Neuronal stem cell (in vitro differentiated cells): ENCODE measurements at regions not wholly inside any gene's neighbourhood (a gene's known extent, or its start where the extent isn't known, plus 50 kb on each side); places are given as distances from the start of the nearest gene placed in this dataset.
A peak's percentile ranks its signal among the peaks of the same experiment; 100 is the strongest.

Experiments used
- DNase-seq: peaks from one replicate; pipeline ENCODE4 v3.0.0-alpha.2; 2013; ENCODE audit warnings: low spot score
- H2AFZ ChIP-seq: one replicate; pipeline ENCODE4 v1.6.1; 2013; ENCODE audit warnings: mild to moderate bottlenecking, low read length, inconsistent platforms
- H2AK5ac ChIP-seq: 2 replicates; pipeline ENCODE4 v1.6.1; 2013; ENCODE audit warnings: low read depth, mild to moderate bottlenecking, inconsistent platforms, low read length, moderate library complexity, mixed read lengths
- H2BK120ac ChIP-seq: 2 replicates; pipeline ENCODE4 v1.6.1; 2013; ENCODE audit warnings: low read depth, mild to moderate bottlenecking, inconsistent platforms, low read length, moderate library complexity, mixed read lengths
- H2BK12ac ChIP-seq: one replicate; pipeline ENCODE4 v1.6.1; 2013; ENCODE audit warnings: low read length, inconsistent platforms
- H2BK15ac ChIP-seq: 2 replicates; pipeline ENCODE4 v1.6.1; 2013; ENCODE audit warnings: mild to moderate bottlenecking, low read length, inconsistent platforms, mixed read lengths
- H2BK5ac ChIP-seq: one replicate; pipeline ENCODE4 v1.6.1; 2013; ENCODE audit warnings: inconsistent platforms, mild to moderate bottlenecking, low read length, moderate library complexity
- H3K14ac ChIP-seq: one replicate; pipeline ENCODE4 v1.6.1; 2013; ENCODE audit warnings: low read length, inconsistent platforms
- H3K18ac ChIP-seq: 2 replicates; pipeline ENCODE4 v1.6.1; 2013; ENCODE audit warnings: low read length, inconsistent platforms
- H3K23ac ChIP-seq: 2 replicates; pipeline ENCODE4 v1.6.1; 2013; ENCODE audit warnings: low read depth, mild to moderate bottlenecking, mixed read lengths, low read length, inconsistent platforms; ENCODE audit not compliant: poor library complexity
- H3K27ac ChIP-seq: replicated peaks from 3 replicates; pipeline ENCODE4 v1.5.1; 2013; ENCODE audit warnings: low read length, inconsistent platforms
- H3K27me3 ChIP-seq, 3 experiments: 2 replicates each; pipeline ENCODE4 v1.6.1; 2013; ENCODE audit warnings: low read length in 3 of 3, mild to moderate bottlenecking in 2 of 3, inconsistent platforms in 1 of 3, low read depth in 1 of 3, mixed read lengths in 1 of 3, moderate library complexity in 1 of 3; ENCODE audit not compliant: control insufficient read depth in 3 of 3, insufficient read depth in 3 of 3
- H3K36me3 ChIP-seq, 2 donors: replicated peaks in 1 of 2; 2 replicates each; pipeline ENCODE4 v1.6.1; 2013; ENCODE audit warnings: low read length in 2 of 2; ENCODE audit not compliant: control insufficient read depth in 2 of 2, insufficient read depth in 2 of 2
- H3K4ac ChIP-seq: 2 replicates; pipeline ENCODE4 v1.6.1; 2013; ENCODE audit warnings: inconsistent platforms, mild to moderate bottlenecking, low read length, moderate library complexity
- H3K4me1 ChIP-seq, 2 donors: 1 replicate in 1 of 2; 2 replicates in 1 of 2; pipeline ENCODE4 v1.6.1; 2013; ENCODE audit warnings: low read length in 2 of 2, low read depth in 1 of 2; ENCODE audit not compliant: control insufficient read depth in 2 of 2, insufficient read depth in 1 of 2
- H3K4me2 ChIP-seq: one replicate; pipeline ENCODE4 v1.6.1; 2013; ENCODE audit warnings: mild to moderate bottlenecking, low read length, inconsistent platforms; ENCODE audit not compliant: insufficient read depth, poor library complexity, severe bottlenecking
- H3K4me3 ChIP-seq, 2 donors: 2 replicates each; pipeline ENCODE4 v1.5.1; 2013; ENCODE audit warnings: low read length in 2 of 2, mild to moderate bottlenecking in 2 of 2, inconsistent platforms in 1 of 2, moderate library complexity in 1 of 2
- H3K79me1 ChIP-seq: one replicate; pipeline ENCODE4 v1.6.1; 2013; ENCODE audit warnings: low read depth, mild to moderate bottlenecking, inconsistent platforms, low read length, moderate library complexity
- H3K9ac ChIP-seq: one replicate; pipeline ENCODE4 v1.6.1; 2013; ENCODE audit warnings: mild to moderate bottlenecking, low read depth, low read length, inconsistent platforms; ENCODE audit not compliant: poor library complexity
- H3K9me3 ChIP-seq, 2 donors: replicated peaks in 1 of 2; 2 replicates each; pipeline versions ENCODE3 to v1.6.1; 2013; ENCODE audit warnings: low read length in 2 of 2, mild to moderate bottlenecking in 2 of 2, inconsistent platforms in 1 of 2, low read depth in 1 of 2, mixed read lengths in 1 of 2, moderate library complexity in 1 of 2; ENCODE audit not compliant: control insufficient read depth in 2 of 2, insufficient read depth in 1 of 2
- H4K8ac ChIP-seq: one replicate; pipeline ENCODE4 v1.6.1; 2013; ENCODE audit warnings: low read depth, mild to moderate bottlenecking, inconsistent platforms, low read length, moderate library complexity
- H4K91ac ChIP-seq: one replicate; pipeline ENCODE4 v1.6.1; 2013; ENCODE audit warnings: low read length, low read depth, mild to moderate bottlenecking, inconsistent platforms; ENCODE audit not compliant: poor library complexity
- WGBS, 2 donors: extraction: QIAGEN DNeasy Blood & Tissue Kit; methylation state at CpG; one replicate each; pipeline ENCODE4 v1.1.7; 2013; ENCODE audit warnings: missing lambda C conversion rate in 2 of 2, mixed read lengths in 1 of 2; ENCODE audit not compliant: insufficient read length in 2 of 2, insufficient replicate concordance in 1 of 2; ENCODE audit errors: extremely low coverage in 2 of 2; 5-methylcytosine and 5-hydroxymethylcytosine counted together

DNA sequence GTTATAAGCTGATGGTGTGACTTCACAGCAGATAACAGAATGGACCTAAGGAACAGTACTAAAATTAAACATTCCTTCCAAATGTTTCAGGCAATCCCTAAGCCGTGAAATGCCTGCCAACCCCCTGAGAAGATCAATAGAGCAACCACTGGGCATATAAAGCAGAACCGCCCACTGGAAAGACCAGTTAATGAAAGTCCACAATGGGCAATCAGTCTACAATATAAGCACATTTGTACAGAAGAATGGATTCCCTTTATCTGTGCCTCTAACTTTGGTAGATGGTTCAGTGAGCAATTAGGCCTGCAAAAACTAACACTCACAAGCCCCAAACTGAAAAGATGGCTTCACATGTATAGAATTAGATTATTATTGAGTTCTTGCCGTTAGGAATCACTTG is 286.6 kb downstream of the UBE3D start:
- Histone ChIP-seq H3K9ac (no peak overlapping the region), H2AK5ac (no peak overlapping the region), H4K8ac (no peak overlapping the region), H3K14ac (no peak overlapping the region), H3K4me3 (no peak overlapping the region), H3K18ac (no peak overlapping the region), H3K4me2 (no peak overlapping the region), H3K4me1 (peaks cover 4 to 5% of the 10 kb centered on the region in 2 donors), H2BK5ac (no peak overlapping the region), H2BK12ac (no peak overlapping the region), H3K36me3 (no peaks in the 10 kb centered on the region), H3K27me3 (no peaks in the 10 kb centered on the region), H3K9me3 (no peaks in the 10 kb centered on the region), H3K23ac (no peak overlapping the region), H3K79me1 (no peaks in the 10 kb centered on the region), H2BK15ac (no peak overlapping the region), H2AFZ (no peak overlapping the region), H2BK120ac (no peak overlapping the region), H4K91ac (no peak overlapping the region), H3K4ac (no peak overlapping the region), H3K27ac (peak overlapping the region; percentile 70)
- peak; percentile 54 for DNase-seq
- WGBS, 2 donors: no CpG with 5 or more reads among the region's 3 CpGs

GRCh38 chr6:82780334-82780733 is 285.3 kb downstream of the UBE3D start:
- H4K8ac ChIP-seq: no peak overlapping the region

DNA sequence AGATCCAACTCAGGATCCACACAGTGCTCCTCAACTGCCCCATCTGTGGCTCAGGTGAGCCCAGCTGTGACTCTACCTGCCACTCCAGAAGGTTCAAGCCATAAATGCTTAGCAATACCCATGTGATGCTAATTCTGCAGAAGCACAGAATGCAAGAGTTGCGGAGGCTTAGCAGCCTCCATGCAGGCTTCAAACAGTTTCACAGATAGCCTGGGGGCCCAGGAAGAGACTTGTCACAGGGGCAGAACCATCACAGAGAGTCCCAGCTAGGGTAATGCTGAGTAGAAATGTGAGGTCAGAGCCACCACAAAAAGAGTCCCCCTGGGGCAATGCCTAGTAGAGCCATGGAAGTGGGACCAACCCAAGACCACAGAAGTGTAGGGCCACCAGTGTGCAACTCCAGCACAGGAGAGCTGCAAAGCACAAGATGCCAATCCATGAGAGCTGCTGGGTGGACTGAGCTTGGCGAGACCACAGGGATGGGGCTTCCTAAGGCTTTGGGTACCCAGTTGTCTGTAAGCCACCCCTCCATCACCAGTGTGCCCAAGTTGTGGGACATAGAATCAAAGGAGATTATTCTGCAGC is 283.9 kb downstream of the UBE3D start:
- peak overlapping the region; percentile 80 for H2BK5ac ChIP-seq
- H4K8ac ChIP-seq: no peak overlapping the region
- H3K9me3 ChIP-seq: no peaks in the 10 kb centered on the region
- no peak overlapping the region for H3K23ac ChIP-seq
- no peak for DNase-seq
- no peak overlapping the region for H3K27ac ChIP-seq
- H3K9ac ChIP-seq: no peak overlapping the region
- H3K79me1 ChIP-seq: no peaks in the 10 kb centered on the region
- H3K4me2 ChIP-seq: no peak overlapping the region
- peak overlapping the region; percentile 39 for H3K18ac ChIP-seq
- no peak overlapping the region for H4K91ac ChIP-seq
- no peak overlapping the region for H2AFZ ChIP-seq
- no peak overlapping the region for H3K4ac ChIP-seq
- no peaks in the 10 kb centered on the region for H3K27me3 ChIP-seq
- no peak overlapping the region for H3K4me3 ChIP-seq
- H3K36me3 ChIP-seq: no peaks in the 10 kb centered on the region
- peak overlapping the region; percentile 97 for H2AK5ac ChIP-seq
- H2BK12ac ChIP-seq: peak overlapping the region; percentile 8
- H2BK15ac ChIP-seq: peak overlapping the region; percentile 11
- no peak overlapping the region for H3K14ac ChIP-seq
- no peak overlapping the region for H2BK120ac ChIP-seq
- H3K4me1 ChIP-seq: peaks cover 0 to 7% of the 10 kb centered on the region in 2 donors
- no CpG with 5 or more reads among the region's 2 CpGs for WGBS, 2 donors

More at GRCh38 chr6:82780334-82780733, 285.3 kb downstream of the UBE3D start:
- Histone ChIP-seq H2BK120ac (no peak overlapping the region), H4K91ac (no peak overlapping the region), H2BK15ac (no peak overlapping the region), H3K23ac (no peak overlapping the region), H3K4ac (no peak overlapping the region), H3K9me3 (no peaks in the 10 kb centered on the region), H3K18ac (no peak overlapping the region), H3K9ac (no peak overlapping the region), H2AFZ (no peak overlapping the region), H2AK5ac (no peak overlapping the region), H3K14ac (no peak overlapping the region), H3K4me2 (no peak overlapping the region), H3K27ac (no peak overlapping the region), H3K27me3 (no peaks in the 10 kb centered on the region), H2BK5ac (no peak overlapping the region), H3K36me3 (no peaks in the 10 kb centered on the region), H3K4me1 (peaks cover 0 to 6% of the 10 kb centered on the region in 2 donors), H3K79me1 (no peaks in the 10 kb centered on the region), H3K4me3 (no peak overlapping the region), H2BK12ac (no peak overlapping the region)
- DNase-seq: no peak
- WGBS, 2 donors: no CpG with 5 or more reads among the region's 1 CpG

GRCh38 chr6:82783587-82784236 is 281.9 kb downstream of the UBE3D start:
- no peak overlapping the region for H2BK15ac ChIP-seq
- H3K23ac ChIP-seq: no peak overlapping the region
- no peaks in the 10 kb centered on the region for H3K27me3 ChIP-seq
- H2AFZ ChIP-seq: peak overlapping the region; percentile 33
- H3K36me3 ChIP-seq: no peaks in the 10 kb centered on the region
- no peak overlapping the region for H3K14ac ChIP-seq
- no peaks in the 10 kb centered on the region for H3K9me3 ChIP-seq
- no peak overlapping the region for H3K4ac ChIP-seq
- no peak for DNase-seq
- H3K4me3 ChIP-seq: no peak overlapping the region
- H4K91ac ChIP-seq: no peak overlapping the region
- no peak overlapping the region for H2AK5ac ChIP-seq
- WGBS, 2 donors: no CpG with 5 or more reads among the region's 6 CpGs
- peaks cover 0 to 7% of the 10 kb centered on the region in 2 donors for H3K4me1 ChIP-seq
- no peak overlapping the region for H3K4me2 ChIP-seq
- no peak overlapping the region for H2BK120ac ChIP-seq
- H2BK12ac ChIP-seq: no peak overlapping the region
- H2BK5ac ChIP-seq: no peak overlapping the region
- H3K9ac ChIP-seq: no peak overlapping the region
- H3K18ac ChIP-seq: no peak overlapping the region
- no peaks in the 10 kb centered on the region for H3K79me1 ChIP-seq
- no peak overlapping the region for H3K27ac ChIP-seq
- no peak overlapping the region for H4K8ac ChIP-seq
